GM21390 (cell line): ENCODE measurements at regions not wholly inside any gene's neighbourhood (a gene's known extent, or its start where the extent isn't known, plus 50 kb on each side); places are given as distances from the start of the nearest gene placed in this dataset.
"Not testable (repeated sequence)": the region's sequence is repeated elsewhere in the genome, so short reads cannot be mapped to it uniquely, and the experiment has no call there.

Experiments
- ATAC-seq: cut with Tn5 transposase; IDR thresholded peaks from one replicate; pipeline ENCODE4 v1.9.1; 2021; ENCODE audit not compliant: unreplicated experiment

DNA sequence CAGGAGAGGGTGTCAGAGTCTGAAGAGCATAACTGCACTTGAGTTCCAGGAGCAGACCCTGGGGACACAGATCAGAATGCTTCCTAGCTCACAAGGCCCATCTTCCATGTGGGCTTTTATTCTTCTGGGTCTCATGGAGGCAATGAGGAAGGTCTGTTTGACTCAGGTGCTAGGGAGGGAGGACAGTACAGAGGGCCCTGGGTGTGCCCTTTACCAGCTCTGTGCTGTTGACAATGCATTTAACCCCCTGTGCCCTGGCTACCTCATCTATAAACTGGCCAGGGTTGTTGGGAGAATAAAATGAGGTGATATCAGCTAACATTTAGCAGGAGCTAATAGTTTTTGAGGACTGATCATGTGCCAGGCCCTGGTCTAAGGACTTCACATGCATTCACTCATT is 318.0 kb downstream of the DMAC1 start:
- ATAC-seq: no peak

DNA sequence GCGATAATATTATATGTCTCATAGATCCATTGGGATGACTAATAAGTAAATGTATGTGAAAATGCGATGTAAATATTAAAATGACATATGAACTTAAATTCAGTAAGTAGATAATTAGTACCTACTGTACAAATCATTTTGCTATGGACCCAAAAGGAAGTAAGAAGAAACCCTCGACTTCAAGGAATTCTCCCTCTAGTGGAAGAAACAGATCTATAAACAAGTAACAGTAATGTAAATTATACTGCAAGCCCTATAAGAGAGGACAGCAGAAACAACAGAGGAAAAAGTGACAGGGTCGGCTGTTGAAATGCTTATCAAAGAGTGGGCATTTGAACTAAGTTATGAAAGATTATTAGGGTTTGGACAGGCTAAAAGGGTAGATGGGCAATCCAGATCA is 320.3 kb downstream of the DMAC1 start:
- no peak for ATAC-seq

DNA sequence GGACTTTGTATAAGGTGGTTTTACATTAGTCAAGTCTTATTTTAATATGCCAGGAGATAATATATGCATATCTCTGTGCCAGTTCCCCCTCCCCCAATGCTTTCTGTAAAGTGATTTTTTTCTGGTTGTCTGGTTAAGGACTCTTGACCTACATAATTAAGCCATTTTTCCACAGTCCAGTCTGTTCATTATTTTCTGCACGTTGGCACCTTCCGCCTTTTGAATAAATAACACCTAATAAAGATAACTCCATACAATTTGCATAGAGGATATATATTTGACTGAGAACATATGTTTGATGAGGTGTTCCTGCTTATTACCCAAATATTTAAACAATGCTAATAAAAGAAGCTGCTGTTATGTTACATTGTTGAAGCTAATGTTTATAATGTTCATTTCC is 320.9 kb downstream of the DMAC1 start:
- no peak for ATAC-seq

DNA sequence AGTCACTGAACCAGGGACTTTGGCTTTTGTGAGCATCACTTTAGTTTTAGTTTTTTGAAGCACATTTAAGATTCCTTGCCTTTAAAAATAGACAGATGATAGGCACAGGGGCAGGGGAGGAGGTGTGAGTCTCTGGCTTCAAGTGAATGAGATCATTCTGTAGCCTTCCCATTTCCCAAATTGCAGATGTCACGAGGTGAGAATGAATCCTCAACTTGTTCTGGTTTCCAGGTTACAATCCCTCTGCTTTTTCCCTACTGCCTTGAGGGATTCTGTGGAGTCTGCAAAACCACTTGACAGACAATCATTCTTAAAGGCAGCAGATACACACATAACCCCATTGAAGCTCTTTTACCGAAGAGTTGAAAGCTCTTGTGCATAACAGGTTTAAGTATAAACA is 332.4 kb downstream of the DMAC1 start:
- ATAC-seq: no peak

DNA sequence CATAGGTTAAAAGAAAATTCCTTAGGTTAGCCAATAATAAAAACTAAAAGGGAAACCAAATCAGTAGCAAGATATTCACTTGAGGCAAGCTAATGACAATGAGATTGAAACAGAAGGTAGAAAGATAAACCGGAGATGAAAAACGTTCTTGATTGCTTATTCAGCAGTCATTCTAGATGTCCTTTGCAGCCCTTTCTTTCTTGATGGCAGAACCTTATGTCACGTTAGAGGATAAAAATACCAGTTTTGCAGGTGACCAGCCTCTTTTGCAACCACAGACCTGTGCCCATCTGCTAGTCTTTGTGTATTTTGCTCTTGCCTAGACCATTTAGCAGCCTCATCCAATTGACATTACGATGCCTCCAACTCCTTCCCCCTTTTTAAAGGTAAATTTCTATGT is 337.8 kb downstream of the DMAC1 start:
- ATAC-seq: no peak

DNA sequence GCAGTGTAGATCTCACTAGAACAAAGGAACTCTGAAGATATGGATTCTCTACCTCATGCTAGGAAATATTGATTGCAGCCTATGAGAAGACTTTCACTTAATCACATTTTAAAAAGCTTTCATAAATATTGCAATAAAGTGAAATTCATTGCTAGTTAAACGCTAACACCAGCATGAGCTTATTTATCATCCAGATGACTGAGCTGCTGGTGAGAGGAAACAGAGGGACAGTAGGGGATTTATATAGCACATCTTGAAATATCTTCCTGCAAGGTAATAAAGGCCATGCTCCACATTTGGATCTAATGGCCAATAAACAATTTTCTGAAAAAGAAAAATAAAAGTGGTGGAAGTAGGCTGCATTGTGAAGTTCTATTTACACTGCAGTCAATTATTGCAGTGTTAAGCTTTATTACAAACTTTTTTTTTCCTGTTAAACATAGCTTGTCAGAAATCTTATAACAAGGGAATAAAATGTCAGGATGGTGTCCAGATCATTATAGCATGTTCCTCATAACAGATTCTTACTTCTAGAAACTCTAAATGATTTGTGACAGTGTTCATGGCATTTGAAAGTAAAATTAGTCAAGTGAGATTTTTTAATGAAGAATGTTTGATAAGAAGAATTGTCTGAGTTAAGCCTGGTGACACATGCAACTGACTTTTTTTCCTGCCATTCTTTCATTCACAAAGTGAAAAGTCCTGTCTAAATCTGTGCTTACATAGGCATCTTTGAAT is 342.6 kb downstream of the DMAC1 start:
- ATAC-seq: no peak

DNA sequence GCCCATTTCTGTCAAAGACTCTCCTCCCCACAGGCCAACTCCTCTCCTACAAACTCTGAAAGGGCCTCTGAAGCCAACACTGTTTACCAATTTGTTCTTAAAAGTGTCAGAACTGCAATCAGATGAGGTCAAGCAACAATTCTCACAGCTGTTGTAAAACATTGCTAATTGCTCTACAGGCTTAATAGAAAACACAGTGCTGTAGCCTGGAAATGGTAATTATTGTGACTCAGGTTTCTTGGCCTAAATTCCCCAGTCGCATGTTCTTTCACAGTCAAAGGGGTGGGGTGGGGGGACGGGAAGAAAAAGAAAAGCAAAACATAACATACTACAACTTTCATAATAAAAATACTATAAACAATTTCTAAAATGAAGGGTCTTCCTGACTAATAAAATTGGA is 343.2 kb downstream of the DMAC1 start:
- ATAC-seq: no peak

DNA sequence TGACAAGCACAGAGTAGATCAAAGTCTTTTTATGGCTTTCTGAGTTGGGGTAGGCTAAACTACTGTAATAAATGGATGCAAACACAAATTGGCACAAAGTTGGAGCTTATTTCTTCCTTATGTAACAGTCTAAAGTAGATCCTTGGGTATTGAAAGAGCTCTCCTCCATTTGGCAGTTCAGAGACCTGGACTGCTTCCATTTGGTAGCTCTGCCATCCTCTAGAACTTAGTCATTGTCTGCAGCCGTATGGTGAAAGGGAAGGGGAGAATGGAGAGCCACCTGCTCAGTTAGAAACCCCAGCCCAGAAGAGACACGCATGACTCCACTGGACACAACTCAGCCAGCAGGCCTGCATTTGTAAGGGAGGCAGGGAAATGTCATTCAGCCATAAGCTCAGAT is 345.0 kb downstream of the DMAC1 start:
- ATAC-seq: no peak

DNA sequence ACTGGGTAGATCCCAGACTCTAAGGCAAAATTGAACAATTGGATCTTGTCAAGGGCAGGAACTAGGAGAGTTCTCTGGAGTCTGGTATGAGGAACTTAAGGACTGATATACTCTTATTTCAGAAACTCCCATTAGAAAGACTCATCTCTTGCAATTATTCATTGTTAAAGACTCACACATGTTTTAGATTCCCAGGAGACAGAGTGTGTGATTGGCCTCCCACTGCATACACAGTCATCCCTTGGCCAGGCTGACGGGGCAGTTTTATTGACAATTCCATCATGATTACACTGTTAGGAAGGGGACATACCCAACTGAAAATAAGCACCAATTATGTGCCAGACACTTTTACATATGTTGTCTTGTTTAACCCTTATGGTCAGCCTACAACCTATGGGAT is 347.2 kb downstream of the DMAC1 start:
- ATAC-seq: no peak

DNA sequence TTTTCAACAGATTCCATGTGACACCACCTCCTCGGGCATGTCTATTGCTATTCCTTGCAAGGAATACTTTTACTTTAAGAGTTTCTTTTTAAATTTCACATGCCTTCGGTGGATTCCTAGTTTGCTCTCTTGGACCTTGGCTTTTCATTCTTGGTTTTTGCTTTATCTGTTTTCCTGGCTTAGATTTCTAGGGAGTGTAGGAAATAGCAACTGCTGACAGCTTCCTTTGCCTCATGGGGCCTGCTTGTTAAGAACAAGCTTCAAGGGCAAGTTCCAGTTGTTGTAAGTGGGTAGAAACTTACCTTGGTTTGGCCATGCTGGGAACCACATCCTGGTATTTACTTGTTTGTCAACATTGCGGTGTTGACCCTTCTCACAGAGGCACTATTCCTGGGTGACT is 348.5 kb downstream of the DMAC1 start:
- no peak for ATAC-seq

DNA sequence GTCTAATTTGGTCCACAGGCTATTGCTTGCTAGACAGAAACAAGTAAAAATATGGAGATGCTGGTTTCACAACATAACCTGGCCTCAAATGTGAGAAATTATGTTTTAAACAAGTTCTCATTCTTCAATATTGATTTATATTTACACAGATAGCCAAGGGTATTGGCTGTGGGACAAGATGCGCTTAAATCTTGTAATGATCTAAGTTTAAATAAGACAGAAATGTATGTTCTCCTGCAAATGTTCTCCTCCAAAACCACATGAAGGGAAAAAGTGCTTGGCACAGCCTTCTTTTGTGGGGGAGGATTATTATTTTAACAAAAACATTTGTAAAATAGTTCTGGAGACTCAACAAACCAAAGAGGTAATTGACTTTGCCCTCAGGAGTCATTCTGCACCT is 356.0 kb downstream of the DMAC1 start:
- no peak for ATAC-seq

DNA sequence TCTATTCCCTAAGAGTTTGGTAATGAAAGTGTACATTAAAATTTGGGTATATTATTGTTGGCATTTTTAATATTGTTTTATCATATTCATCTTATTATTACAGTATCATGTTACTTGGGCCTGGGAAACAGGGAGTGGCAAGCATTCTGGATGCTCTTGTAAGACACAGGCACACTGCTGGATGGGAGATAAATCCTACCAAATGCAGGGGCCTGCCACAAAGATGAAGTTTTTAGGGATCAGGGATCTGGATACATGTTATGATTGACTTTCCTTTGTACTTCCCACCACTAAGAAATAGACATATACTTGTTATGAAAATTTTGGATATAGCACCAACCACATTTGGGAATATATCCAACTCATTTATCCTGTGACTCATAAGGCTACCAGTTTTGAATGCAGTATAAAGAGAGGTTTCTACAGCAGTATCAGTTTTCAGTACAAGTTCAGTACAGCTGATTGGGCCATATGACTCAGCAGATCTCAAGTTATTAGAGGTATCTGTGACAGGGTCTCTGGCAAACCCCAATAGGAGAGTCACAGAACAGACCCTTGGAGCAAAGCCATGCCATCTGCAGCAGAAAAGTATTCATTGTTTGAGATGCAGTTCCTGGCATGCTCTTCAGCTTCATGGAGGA is 360.1 kb downstream of the DMAC1 start:
- ATAC-seq: no peak

DNA sequence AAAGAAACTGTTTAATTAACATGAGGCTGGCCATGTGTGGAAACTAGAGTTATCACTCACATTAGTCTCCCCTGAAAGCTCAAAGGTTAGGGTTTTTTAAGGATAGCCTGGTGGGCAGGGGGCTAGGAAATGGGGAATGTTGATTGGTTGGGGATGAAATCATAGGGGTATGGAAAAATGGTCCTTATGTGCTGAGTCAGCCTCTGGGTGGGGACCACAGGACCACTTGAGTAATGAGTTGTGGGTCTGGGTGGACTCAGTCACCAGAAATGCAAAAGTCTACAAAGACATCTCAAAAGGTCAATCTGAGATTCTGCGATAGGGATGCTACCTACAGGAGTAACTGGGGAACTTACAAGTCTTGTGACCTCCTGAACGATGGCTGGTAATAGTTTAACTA is 362.8 kb downstream of the DMAC1 start:
- no peak for ATAC-seq

DNA sequence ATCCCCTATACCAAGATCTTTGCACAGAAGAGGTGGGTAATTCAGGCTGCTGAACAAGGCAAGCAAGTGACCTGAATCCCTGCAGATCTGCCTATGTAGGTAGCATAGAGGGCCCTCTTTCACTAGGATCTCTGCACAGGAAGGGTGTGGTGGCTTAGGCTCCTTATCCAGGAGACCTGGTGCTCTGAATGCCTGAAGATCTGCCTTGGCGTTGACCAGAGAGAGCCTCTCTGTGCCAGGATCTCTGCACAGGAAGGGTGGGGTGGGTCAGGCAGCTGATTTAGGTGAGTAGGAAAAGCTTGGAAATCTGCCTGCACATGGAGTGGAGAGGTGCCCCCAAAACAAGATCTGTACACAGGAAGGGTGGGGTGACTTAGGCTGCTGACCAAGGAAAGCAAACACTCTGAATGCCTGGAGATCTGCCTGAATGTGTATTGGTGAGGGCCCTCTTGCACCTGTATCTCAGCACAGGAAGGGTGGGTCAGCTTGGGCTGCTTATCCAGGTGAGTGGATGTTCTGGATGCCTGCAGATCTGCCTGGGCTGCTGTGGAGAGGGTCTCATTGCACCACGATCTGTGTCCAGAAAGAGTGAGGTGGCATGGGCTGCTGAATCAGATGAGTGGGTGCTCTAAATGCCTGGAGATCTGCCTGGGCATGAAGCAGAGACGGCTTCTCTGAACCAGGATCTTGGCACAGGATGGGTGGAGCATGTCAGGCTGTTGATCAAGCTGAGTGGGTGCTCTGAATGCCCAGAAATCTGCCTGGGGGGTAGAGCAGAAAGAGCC is 365.9 kb downstream of the DMAC1 start:
- no peak for ATAC-seq

DNA sequence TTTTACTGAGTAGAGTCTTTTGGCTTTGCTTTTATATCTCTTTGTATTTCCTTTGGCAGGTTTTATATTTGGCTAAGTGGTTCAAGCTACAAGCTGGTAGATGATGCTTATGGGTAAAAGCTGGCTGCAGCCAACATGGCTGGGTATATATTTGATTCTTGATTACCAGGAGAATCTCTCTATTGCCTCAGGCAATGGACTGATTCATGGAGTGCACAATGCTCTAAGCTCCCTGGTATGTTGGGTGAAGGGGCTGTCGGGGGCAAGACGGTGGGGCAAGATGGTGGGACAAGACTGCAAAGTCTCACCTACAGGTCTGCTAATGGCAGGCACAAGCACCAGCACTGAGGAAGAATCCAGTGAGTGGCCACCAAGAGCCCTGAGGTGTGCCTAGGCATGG is 366.6 kb downstream of the DMAC1 start:
- ATAC-seq: no peak

DNA sequence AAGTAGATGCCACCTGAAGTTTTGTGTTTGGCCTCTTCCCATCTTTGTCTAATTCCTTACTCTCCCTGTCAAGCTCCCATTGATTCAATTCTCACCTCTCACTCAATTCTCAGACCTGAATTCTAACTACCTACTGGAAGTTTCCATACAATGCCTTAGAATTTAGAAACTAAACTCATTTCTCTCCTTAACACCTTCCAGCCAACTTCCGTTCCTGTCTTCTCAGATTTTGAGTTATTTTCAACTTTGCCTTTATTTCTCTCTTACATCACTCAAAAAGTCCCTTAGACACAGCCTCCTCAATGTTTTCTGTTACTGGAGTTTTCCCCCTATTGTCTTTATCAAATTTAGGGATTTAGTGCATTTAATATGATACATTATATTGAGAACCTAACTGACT is 382.2 kb downstream of the DMAC1 start:
- not testable (repeated sequence) for ATAC-seq

DNA sequence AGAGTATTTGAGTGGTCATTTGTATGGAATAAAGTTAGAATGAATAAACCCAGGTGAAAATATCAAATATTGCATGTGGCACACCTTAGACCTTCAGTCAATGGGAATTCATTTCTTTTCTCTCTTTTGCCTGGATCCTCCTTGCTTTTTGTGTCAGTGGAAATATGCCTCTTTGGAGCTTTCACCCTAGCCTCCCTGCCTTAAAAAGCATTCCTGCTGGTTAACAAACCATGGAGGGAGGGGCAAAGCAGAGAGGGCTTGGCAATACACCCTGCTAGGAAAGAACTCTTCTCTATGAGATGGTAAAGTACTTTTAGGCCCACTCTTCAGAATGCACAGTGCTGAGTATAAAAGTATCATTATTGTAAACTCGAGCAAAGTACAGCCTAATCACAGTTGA is 383.7 kb downstream of the DMAC1 start:
- ATAC-seq: no peak

DNA sequence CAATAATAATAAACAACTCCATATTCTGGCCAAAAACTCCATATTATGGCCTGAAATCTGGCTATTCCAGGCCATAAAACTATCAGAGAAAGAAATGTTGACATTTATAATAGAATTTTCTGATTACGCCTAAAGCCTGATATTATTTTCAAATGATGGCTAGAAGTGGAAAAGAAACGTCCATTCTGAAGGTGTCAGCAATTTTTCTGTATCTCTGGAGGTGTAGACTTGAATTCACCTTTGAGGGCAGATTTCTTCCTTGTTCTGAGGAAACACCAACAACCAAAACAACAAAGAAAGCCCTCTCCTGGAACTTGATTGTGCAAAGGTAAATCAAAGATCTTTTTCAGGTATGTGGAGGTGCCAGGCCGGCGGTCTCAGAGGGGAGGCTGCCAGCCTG is 390.7 kb downstream of the DMAC1 start:
- no peak for ATAC-seq

DNA sequence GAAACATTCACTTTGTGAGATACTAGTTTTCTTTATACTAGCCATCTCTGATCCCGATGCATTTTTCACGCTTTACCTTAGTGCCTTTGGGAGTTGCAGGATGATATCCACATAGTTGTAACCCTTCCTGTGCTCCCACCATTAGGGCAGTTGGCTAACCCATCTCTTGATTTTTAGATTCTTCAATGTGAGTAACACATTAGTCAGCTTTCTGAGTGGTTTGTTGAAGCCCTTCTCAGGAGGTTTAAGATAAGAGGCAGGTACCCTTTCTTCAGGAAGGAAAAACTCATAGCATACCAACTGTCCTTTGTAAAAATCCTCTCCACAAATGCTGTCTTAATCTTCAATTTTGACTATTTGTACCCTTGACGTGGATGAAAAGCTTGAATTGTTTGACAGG is 392.3 kb downstream of the DMAC1 start:
- no peak for ATAC-seq

DNA sequence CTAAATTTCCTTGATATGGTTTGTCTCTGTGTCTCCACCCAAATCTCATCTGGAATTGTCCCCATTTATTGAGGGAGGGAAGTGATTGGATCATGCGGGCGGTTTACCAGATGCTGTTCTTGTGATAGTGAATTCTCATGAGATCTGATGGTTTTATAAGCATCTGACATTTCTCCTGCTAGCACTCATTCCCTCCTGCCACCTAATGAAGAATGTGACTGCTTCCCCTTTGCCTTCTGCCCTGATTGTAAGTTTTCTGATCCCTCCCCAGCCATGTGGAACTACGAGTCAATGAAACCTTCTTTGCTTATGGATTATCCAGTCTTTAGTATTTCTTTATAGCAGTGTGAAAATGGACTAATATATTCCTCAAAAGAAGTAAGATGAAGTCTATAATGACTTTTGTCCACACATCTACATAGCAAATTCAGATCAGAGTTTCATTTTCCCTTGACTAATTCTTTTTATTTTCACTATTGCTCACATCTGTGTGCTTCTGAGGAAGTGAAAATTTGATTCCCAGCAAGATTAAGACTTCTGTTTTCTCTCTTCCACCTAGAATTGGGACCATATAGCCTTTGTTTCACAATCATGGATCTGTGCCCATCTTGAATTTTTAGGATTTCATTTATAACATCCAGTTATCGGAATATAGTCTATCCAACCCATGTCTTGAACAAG is 393.5 kb downstream of the DMAC1 start:
- ATAC-seq: peak; percentile 77

DNA sequence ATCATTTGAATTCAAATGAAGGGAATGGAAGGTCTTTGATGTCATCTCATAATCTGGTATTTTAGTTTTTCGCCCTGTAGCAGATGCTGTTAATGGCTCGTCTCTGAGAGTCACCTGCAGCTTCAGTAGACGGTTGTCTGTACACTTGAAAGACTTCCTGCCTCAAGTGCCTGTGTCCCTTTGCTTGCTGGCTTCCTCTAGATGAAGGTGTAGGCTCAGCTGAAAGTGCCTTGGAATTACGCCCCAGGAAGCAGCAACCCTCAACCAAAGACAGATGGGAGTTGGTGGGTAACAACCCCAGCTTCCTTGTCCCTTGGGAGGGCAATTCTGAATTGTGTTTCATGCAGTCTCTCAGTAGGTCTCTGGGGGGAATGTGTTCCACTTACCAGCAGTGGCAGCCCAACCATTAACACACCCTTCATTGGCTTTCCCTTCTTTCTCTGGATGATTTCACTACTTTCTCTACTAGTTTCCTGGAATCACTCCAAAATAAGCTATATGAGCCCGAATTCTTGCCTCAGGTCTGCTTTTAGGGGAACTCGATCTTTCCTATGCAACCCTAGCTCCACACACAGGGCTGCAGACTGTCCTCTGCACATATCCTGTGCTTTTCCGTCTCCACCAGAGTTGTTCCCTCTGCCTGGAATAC is 395.6 kb downstream of the DMAC1 start:
- ATAC-seq: no peak
